ENCODE measurements at regions not wholly inside any gene's neighbourhood (a gene's known extent, or its start where the extent isn't known, plus 50 kb on each side); places are given as distances from the start of the nearest gene placed in this dataset.

DNA sequence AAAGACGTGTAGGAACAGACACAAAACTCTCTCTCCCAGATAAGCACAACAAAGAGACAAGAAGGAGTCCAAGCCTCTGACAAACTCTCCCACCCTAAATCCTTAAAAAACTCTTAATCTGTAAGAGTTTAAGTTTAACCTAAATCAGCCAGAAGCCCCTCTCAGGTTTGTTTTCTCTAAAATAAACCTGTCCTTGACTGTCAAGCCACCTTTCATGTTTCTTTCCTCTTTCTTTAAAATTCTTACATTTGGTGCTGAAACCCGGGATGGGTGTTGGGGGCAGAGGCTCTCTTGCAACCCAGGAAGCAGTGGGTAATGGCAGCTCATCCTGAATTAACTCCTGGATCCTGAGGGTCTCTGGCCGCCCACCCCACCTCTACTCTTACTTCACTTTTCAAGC is 107.8 kb upstream of the TENT5D start:
- DNase-seq (ENCODE audit: low spot score) = no peak

DNA sequence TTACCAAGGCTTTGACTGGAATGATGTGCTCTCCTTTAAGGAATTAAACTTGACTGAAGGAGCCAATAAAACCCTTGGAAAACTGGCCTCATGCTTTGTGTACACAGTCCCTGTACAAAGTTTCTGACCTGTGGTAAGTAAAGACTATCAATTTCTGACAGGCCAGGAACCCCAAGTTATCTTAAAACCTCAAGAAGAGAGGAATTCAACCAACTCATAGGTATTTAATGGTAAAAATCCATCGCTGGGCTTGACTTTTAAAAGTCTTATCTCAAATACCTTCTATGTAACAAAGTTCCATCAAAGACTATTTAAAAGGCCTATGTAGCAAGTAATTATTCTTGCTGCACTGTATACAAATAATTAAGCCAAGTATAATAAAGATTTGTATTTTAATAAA is 103.7 kb upstream of the TENT5D start:
- no peak for DNase-seq (ENCODE audit: low spot score)

DNA sequence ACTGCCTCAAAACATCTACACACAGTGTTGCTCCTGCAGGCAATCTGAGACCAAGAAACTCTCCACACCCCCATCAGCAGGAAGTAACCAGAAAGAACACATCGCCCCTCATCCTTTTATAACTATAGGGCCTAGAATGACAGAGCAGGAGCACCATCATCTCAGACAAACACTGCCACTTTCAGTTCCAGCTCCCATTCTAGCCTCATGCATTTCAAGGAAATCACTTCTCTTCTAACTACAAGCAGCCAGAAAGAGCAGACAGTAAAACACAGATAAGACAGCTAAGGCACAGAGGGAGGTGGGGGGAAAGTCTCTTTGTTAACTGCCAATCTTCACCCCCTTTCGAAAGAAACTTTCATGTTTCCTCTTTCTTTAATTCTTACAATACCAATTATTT is 102.6 kb upstream of the TENT5D start:
- no peak for DNase-seq (ENCODE audit: low spot score)

DNA sequence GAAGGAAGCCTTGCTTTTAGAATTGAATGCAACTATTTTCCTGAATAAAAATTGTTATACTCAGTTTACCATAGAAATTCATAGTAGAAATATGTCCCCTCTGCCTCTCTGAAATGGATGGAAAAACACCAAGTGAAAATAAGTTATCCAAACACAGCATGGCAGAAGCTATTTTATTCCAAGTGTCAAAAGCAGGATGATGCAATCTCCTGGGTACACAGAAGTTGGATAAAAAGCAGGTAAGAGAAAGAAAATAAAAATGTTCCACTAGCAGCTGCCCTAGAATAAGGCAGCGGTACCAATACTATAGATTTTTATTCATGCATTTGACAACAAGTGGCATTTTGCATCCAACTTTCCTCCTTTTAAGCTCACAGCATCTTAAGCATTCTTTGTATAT is 89.0 kb upstream of the TENT5D start:
- DNase-seq (ENCODE audit: low spot score) = no peak

DNA sequence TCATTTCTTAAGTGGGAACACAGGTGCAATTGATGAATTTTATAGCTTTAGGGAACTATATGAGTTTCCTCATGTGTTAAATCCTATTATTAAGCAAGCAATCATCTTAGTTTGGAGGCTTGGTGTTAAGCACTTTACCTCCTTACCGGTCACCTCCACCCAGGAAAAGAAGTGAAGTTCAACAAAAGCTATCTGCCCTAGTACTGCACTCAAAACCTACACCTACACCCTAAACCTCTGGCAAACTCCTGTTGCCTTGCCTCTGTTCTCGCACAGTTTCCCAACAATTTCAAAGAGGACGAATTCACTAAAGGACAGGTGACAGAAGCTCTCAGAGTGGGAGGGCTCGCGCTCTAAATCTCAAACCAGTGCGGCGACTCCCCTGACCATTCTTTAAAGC is 85.7 kb upstream of the TENT5D start:
- DNase-seq (ENCODE audit: low spot score) = no peak

DNA sequence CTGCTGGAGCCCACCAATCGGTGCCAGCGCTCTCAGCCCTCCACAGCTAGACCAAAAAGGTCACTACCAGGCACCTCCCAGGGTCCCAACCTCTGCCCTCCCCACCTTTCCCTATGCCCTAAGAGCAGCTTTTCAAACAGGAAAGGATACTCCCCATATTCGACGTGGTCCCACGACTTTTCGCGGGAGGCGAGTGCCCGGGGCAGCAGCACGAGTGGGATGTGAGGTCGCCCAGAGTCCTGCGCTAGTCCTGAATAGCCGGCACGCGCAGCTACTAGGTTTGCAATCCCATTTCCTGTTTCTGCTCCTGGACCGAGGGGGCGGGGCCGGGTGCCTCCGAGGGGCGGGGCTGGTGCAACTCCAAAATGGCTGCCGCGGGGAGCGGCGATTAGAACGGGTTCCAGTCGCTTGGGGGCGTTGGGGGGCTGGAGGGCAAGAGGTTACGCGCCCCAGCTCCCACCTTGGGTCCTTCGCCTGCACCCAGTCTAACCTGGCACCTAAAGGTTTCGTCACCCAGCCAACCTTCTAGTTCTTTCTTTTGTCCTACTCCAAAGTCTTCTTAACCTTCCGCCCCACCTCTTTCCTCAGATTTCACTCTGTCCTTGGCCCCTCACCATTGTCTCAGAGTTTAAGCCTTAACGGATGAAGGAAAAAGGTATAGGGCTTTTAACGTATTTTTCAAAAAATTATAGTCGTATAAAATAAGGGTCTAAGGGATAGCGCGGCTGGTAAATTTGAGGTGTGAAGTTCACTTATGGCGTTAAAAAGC is 85.0 kb upstream of the TENT5D start:
- peak; percentile 79 for DNase-seq (ENCODE audit: low spot score)

DNA sequence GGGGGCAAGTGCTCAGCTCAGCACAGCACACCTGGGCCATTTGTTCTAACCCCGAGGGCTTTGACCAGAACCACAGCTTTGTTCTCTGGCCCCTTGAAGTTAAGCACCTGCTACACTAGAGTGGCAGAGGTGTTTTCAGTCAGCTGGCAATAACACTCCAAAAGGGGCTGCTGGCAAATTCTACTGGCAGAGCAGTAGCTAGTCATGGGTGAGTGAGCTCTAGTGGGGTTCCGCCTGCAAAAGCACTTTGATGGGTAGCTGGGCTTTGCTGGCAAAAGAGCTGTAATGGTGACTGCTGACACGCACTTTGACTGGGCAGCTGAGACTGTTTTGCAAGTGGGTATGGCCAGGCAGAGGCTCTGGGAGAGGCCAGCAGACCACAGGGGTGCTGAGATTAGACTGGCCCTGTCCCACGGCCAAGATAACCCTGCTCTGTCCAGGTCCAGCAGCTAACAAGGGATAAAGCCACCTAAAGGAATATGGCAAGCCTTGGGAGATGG is 65.2 kb upstream of the TENT5D start:
- DNase-seq (ENCODE audit: low spot score) = no peak

Measured in ecto neural progenitor cell (in vitro differentiated cells).